Panc1 (cell line): ENCODE measurements at regions not wholly inside any gene's neighbourhood (a gene's known extent, or its start where the extent isn't known, plus 50 kb on each side); places are given as distances from the start of the nearest gene placed in this dataset.

Experiments used
- ATAC-seq: fragments of 200-7000 bp; cut with Tn5 transposase; 2 replicates; pipeline ENCODE4 v1.9.1; 2020; ENCODE audit warnings: mild to moderate bottlenecking, moderate library complexity
- BruUV-seq: library from RNA; stranded (reverse); fragments of 400-500 nt; replicated peaks from 2 replicates; lab custom pipeline; 2021; lab: Mats Ljungman, UMichigan
- CTCF ChIA-PET: fragments of 300-600 bp; sonication (Branson Sonifier 250); formaldehyde crosslinking; loops from one replicate; lab custom pipeline; 2022; ENCODE audit warnings: antibody characterized with exemption; lab: Charles Lee
- POLR2A ChIA-PET: fragments of 300-600 bp; sonication (Branson Sonifier 250); formaldehyde crosslinking; loops from one replicate; lab custom pipeline; 2022; ENCODE audit warnings: antibody characterized with exemption; lab: Charles Lee
- DNase-seq: peaks from one replicate; pipeline ENCODE4 v3.0.0-alpha.2; 2010; ENCODE audit warnings: low read depth, low spot score
- H3K27ac ChIP-seq: 2 replicates; pipeline ENCODE4 v1.5.1; 2011; ENCODE audit warnings: mild to moderate bottlenecking, low read length, inconsistent platforms
- H3K27me3 ChIP-seq: fragments of 200-500 bp; sonication (Bioruptor generic); 2 replicates; pipeline ENCODE4 v1.6.0; 2014; ENCODE audit warnings: low read length, inconsistent platforms; ENCODE audit not compliant: control insufficient read depth, insufficient read depth
- H3K36me3 ChIP-seq: fragments of 200-500 bp; sonication (Bioruptor generic); 2 replicates; pipeline ENCODE4 v1.5.1; 2014; ENCODE audit warnings: inconsistent platforms, mild to moderate bottlenecking, low read length, moderate library complexity; ENCODE audit not compliant: control insufficient read depth, insufficient read depth
- H3K4me1 ChIP-seq: 2 replicates; pipeline ENCODE4 v1.5.1; 2011; ENCODE audit warnings: inconsistent platforms, mild to moderate bottlenecking, low read length, moderate library complexity; ENCODE audit not compliant: control insufficient read depth, insufficient read depth
- H3K4me3 ChIP-seq, 2 experiments: 2 replicates each; pipeline ENCODE4 v1.5.1; 2011 to 2012; ENCODE audit warnings: low read depth in 2 of 2, low read length in 2 of 2, mild to moderate bottlenecking in 2 of 2, inconsistent platforms in 1 of 2, moderate library complexity in 1 of 2
- H3K9me3 ChIP-seq: fragments of 200-500 bp; sonication (Bioruptor generic); 2 replicates; pipeline ENCODE4 v1.5.1; 2014; ENCODE audit warnings: low read depth, mild to moderate bottlenecking, inconsistent platforms, low read length, moderate library complexity; ENCODE audit not compliant: control insufficient read depth, insufficient read depth
- CTCF ChIP-seq: fragments of 450-650 bp; IDR thresholded peaks from 2 replicates; pipeline ENCODE4 v1.5.1; 2017; ENCODE audit warnings: mild to moderate bottlenecking
- POLR2AphosphoS5 ChIP-seq: IDR thresholded peaks from 2 replicates; pipeline ENCODE4 v1.6.1; 2012; ENCODE audit warnings: mild to moderate bottlenecking, low read depth, low read length, moderate library complexity
- REST ChIP-seq, 2 experiments: IDR thresholded peaks; 2 replicates each; pipeline ENCODE4 v1.6.1; 2011 to 2012; ENCODE audit warnings: low read depth in 2 of 2, control low read depth in 1 of 2, low read length in 1 of 2, mild to moderate bottlenecking in 1 of 2, moderate library complexity in 1 of 2; ENCODE audit not compliant: insufficient read depth in 1 of 2
- SIN3A ChIP-seq: IDR thresholded peaks from 2 replicates; pipeline ENCODE4 v1.6.1; 2012; ENCODE audit warnings: low read depth, mild to moderate bottlenecking, low read length, moderate library complexity, borderline replicate concordance; ENCODE audit not compliant: insufficient read depth
- TCF7L2 ChIP-seq: IDR thresholded peaks from 2 replicates; pipeline ENCODE4 v1.6.1; 2011; ENCODE audit warnings: mild to moderate bottlenecking, low read depth, low read length, inconsistent platforms
- in situ Hi-C: cut with HindIII; loops from 2 replicates; pipeline ENCODE4 v1.10.0; 2016; ENCODE audit warnings: low sequenced_read_pairs, low pct_unique_long_range_greater_than_20kb
- intact Hi-C: fragments of 100-400 bp; cut with micrococcal nuclease; formaldehyde crosslinking; loops from one replicate; pipeline ENCODE4 v1.10.0; 2022; ENCODE audit not compliant: unreplicated experiment

GRCh38 chr20:50420380-50420779 is 89.8 kb upstream of the PTPN1 start:
- Histone ChIP-seq H3K27ac (no peak overlapping the region), H3K4me3 (no peak overlapping the region), H3K9me3 (peaks cover 4% of the 10 kb centered on the region; the same call in 1 of the 2 replicates), H3K4me1 (peaks cover 6% of the 10 kb centered on the region), H3K36me3 (no peaks in the 10 kb centered on the region), H3K27me3 (no peaks in the 10 kb centered on the region)
- in situ Hi-C loops = no loop called here
- intact Hi-C loops = no loop called here
- no peak for ATAC-seq
- TF ChIP-seq CTCF = no peak
- no peak for TF ChIP-seq TCF7L2
- no TSS peak for BruUV-seq
- DNase-seq = no peak
- ChIA-PET CTCF (no interaction called here), POLR2A (no interaction called here)

- POLR2A ChIA-PET = no interaction called here
These were observed 88.5 kb upstream of the PTPN1 start for GRCh38 chr20:50421356-50422340.

More at GRCh38 chr20:50421356-50422340, 88.5 kb upstream of the PTPN1 start:
- no peak overlapping the region for H3K4me3 ChIP-seq
- TF ChIP-seq SIN3A (no peak), CTCF (no peak), TCF7L2 (no peak), REST (IDR thresholded peaks at IDR 0.05; ENCODE audit: insufficient read depth in 1 of 2, low read depth in 2 of 2, low read length in 1 of 2) (no peak), POLR2AphosphoS5 (no peak)
- no peak for ATAC-seq
- peaks cover 4% of the 10 kb centered on the region; the same call in 1 of the 2 replicates for H3K9me3 ChIP-seq
- intact Hi-C loops = no loop called here
- DNase-seq = no peak
- no peaks in the 10 kb centered on the region for H3K27me3 ChIP-seq
- H3K36me3 ChIP-seq = no peaks in the 10 kb centered on the region
- CTCF ChIA-PET = no interaction called here
- H3K27ac ChIP-seq = no peak overlapping the region; the same call in 1 of the 2 replicates
- in situ Hi-C loops = no loop called here
- BruUV-seq = no TSS peak
- peaks cover 4% of the 10 kb centered on the region; the same call in 1 of the 2 replicates for H3K4me1 ChIP-seq
